ENCODE measurements at regions not wholly inside any gene's neighbourhood (a gene's known extent, or its start where the extent isn't known, plus 50 kb on each side); places are given as distances from the start of the nearest gene placed in this dataset.
A peak's percentile ranks its signal among the peaks of the same experiment; 100 is the strongest.

DNA sequence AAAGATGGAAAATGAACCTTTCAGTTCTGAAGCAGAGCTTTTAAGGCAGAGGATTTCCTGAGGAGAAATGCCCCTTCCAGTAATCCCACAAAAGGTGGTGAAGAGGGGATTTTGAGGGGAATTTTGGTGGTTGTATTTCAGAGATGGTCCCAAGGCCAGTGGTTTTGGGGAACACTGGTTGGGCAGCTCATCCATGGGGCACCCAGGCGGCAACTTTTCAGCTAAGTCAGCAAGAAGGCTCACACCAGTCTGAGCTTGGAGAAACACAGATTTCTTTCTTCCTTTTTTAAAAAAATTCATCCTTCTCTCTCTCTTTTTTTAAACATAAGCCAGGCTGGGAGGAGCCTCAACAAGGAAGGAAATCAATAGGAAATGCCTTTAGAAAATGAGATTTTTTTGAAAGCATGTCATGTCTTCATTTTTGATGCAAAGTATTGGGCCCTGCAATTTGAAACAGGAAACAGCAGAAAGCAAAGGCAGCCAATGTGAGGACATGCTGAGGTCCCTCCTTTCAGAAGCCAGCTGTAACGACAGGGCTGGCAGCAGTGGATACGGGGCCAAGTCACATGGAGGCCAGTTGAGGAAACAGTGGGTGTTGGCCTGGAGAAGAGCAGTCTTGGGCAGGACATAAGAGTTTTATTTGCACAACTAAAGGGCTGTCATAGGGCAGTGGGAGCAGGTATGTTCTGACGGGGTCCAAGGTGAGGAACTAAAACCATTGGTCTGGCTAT is 155.3 kb upstream of the KLF4 start:
- Histone ChIP-seq H3K9ac (replicated peaks; ENCODE audit: extremely low read depth, insufficient read depth, low read length) (no peak overlapping the region), H3K4me1 (ENCODE audit: control insufficient read depth, extremely low read depth, insufficient read depth, low read length) (peaks cover 10% of the 10 kb centered on the region), H4K20me1 (replicated peaks; ENCODE audit: control insufficient read depth, extremely low read depth, insufficient read depth, low read length) (no peaks in the 10 kb centered on the region), H3K9me3 (replicated peaks; ENCODE audit: control insufficient read depth, insufficient read depth, low read length) (no peaks in the 10 kb centered on the region), H3K36me3 (ENCODE audit: control insufficient read depth in 2 of 2, extremely low read depth in 1 of 2, insufficient read depth in 2 of 2, low read length in 2 of 2) (no peaks in the 10 kb centered on the region), H3K9me1 (replicated peaks; ENCODE audit: control insufficient read depth, extremely low read depth, insufficient read depth, low read length) (no peaks in the 10 kb centered on the region), H3K27me3 (ENCODE audit: control insufficient read depth in 2 of 2, insufficient read depth in 2 of 2, low read length in 2 of 2) (peaks cover 0 to 1% of the 10 kb centered on the region in 2 experiments), H3K79me2 (ENCODE audit: control insufficient read depth, insufficient read depth, low read length) (no peaks in the 10 kb centered on the region), H3K27ac (ENCODE audit: insufficient read depth, low read depth, low read length) (peak overlapping the region; percentile 6), H3K4me2 (ENCODE audit: insufficient read depth, low read length) (peak overlapping the region; percentile 15), H3K4me3 (replicated peaks in 1 of 3; ENCODE audit: insufficient read depth in 1 of 3, low read depth in 1 of 3, low read length in 3 of 3) (no peak overlapping the region), H2AFZ (ENCODE audit: low read depth, low read length) (peak overlapping the region; percentile 8)
- DNase-seq (ENCODE audit: low read depth, low spot score), result peak; percentile 86
- ChIA-PET POLR2A (no interaction called here), CTCF (no interaction called here)
- peak; percentile 91 for FAIRE-seq
- intact Hi-C loops (cut with micrococcal nuclease), result loop anchor here (1.0 to 2.0 kb wide), 4 partner anchors 8 to 408 kb away; no protein-coding TSS in a partner anchor
- dilution Hi-C loops (cut with MboI; ENCODE audit: extremely low pct_ligation_motif_present, low sequenced_read_pairs), result no loop called here
- no TSS peak for BruUV-seq (replicated peaks)
- TF ChIP-seq JUN (IDR thresholded peaks at IDR 0.05; ENCODE audit: borderline replicate concordance, insufficient read depth, insufficient read length, low read depth) (peak; percentile 30), GATA2 (IDR thresholded peaks at IDR 0.05; ENCODE audit: insufficient read depth, insufficient read length, low read depth, low read length) (no peak)
- TF ChIP-seq, protein P1, sequence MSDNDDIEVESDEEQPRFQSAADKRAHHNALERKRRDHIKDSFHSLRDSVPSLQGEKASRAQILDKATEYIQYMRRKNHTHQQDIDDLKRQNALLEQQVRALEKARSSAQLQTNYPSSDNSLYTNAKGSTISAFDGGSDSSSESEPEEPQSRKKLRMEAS (IDR thresholded peaks at IDR 0.05; ENCODE audit: insufficient read depth, insufficient read length), result peak; percentile 73

DNA sequence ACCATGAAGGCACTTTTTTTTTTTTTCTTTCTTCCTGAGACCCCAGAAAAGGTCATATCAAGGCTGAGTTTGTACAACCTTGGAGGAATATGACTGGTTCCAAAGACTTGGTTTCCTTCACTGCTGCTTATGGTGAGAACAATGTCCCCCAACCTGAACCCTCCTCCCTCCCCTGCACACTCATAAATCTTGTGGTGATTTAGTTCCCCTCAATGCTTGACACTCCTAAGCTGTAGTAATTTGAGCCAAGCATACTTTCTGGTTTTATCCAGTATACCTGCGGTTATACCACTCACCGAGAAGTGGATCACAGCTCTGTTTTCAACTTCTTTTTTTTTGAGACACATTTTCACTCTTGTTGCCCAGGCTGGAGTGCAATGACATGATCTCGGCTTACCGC is 149.9 kb upstream of the KLF4 start:
- dilution Hi-C loops (cut with MboI; ENCODE audit: extremely low pct_ligation_motif_present, low sequenced_read_pairs) (no loop called here), intact Hi-C loops (cut with micrococcal nuclease) (loop anchor here (2.0 to 10.0 kb wide), 2 partner anchors 417 to 635 kb away; no protein-coding TSS in a partner anchor)
- Histone ChIP-seq H3K27ac (ENCODE audit: insufficient read depth, low read depth, low read length) (peak overlapping the region; percentile 91), H4K20me1 (replicated peaks; ENCODE audit: control insufficient read depth, extremely low read depth, insufficient read depth, low read length) (no peaks in the 10 kb centered on the region), H2AFZ (ENCODE audit: low read depth, low read length) (no peak overlapping the region), H3K4me1 (ENCODE audit: control insufficient read depth, extremely low read depth, insufficient read depth, low read length) (peaks cover 14% of the 10 kb centered on the region), H3K9me1 (replicated peaks; ENCODE audit: control insufficient read depth, extremely low read depth, insufficient read depth, low read length) (no peaks in the 10 kb centered on the region), H3K4me3 (replicated peaks in 1 of 3; ENCODE audit: insufficient read depth in 1 of 3, low read depth in 1 of 3, low read length in 3 of 3) (no peak overlapping the region), H3K9ac (replicated peaks; ENCODE audit: extremely low read depth, insufficient read depth, low read length) (no peak overlapping the region), H3K27me3 (ENCODE audit: control insufficient read depth in 2 of 2, insufficient read depth in 2 of 2, low read length in 2 of 2) (no peaks in the 10 kb centered on the region), H3K9me3 (replicated peaks; ENCODE audit: control insufficient read depth, insufficient read depth, low read length) (no peaks in the 10 kb centered on the region), H3K36me3 (ENCODE audit: control insufficient read depth in 2 of 2, extremely low read depth in 1 of 2, insufficient read depth in 2 of 2, low read length in 2 of 2) (no peaks in the 10 kb centered on the region), H3K4me2 (ENCODE audit: insufficient read depth, low read length) (no peak overlapping the region), H3K79me2 (ENCODE audit: control insufficient read depth, insufficient read depth, low read length) (no peaks in the 10 kb centered on the region)
- ChIA-PET POLR2A (interaction anchor here (0.6 to 1.0 kb wide), 3 partner anchors 72 to 1458 kb away, joined by 3 to 7 read pairs (median 4); no protein-coding TSS in a partner anchor), CTCF (interaction anchor here (0.7 kb wide), 1 partner anchor 8 kb away, joined by 3 read pairs; no protein-coding TSS in a partner anchor)
- no peak for FAIRE-seq
- TF ChIP-seq MYC (IDR thresholded peaks at IDR 0.05; ENCODE audit: low read depth, low read length), result no peak
- TF ChIP-seq, protein P1 (IDR thresholded peaks at IDR 0.05; ENCODE audit: insufficient read depth, insufficient read length), result no peak
- no peak for TF ChIP-seq FOS (IDR thresholded peaks at IDR 0.05; ENCODE audit: borderline replicate concordance, insufficient read depth, low read length)
- TF ChIP-seq, protein P2, sequence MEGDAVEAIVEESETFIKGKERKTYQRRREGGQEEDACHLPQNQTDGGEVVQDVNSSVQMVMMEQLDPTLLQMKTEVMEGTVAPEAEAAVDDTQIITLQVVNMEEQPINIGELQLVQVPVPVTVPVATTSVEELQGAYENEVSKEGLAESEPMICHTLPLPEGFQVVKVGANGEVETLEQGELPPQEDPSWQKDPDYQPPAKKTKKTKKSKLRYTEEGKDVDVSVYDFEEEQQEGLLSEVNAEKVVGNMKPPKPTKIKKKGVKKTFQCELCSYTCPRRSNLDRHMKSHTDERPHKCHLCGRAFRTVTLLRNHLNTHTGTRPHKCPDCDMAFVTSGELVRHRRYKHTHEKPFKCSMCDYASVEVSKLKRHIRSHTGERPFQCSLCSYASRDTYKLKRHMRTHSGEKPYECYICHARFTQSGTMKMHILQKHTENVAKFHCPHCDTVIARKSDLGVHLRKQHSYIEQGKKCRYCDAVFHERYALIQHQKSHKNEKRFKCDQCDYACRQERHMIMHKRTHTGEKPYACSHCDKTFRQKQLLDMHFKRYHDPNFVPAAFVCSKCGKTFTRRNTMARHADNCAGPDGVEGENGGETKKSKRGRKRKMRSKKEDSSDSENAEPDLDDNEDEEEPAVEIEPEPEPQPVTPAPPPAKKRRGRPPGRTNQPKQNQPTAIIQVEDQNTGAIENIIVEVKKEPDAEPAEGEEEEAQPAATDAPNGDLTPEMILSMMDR (IDR thresholded peaks at IDR 0.05; ENCODE audit: extremely low read depth in 1 of 2, insufficient read depth in 1 of 2, low read depth in 1 of 2, low read length in 2 of 2), result no peak
- no peak for TF ChIP-seq GATA2 (IDR thresholded peaks at IDR 0.05; ENCODE audit: insufficient read depth, insufficient read length, low read depth, low read length)
- no peak for TF ChIP-seq POLR2AphosphoS5 (IDR thresholded peaks at IDR 0.05; ENCODE audit: insufficient read depth, low read depth, low read length)
- no peak for TF ChIP-seq POLR2A (IDR thresholded peaks at IDR 0.05; ENCODE audit: low read depth, low read length)
- no peak for TF ChIP-seq EZH2 (IDR thresholded peaks at IDR 0.05; ENCODE audit: borderline replicate concordance, low read depth, low read length, severe bottlenecking)
- TF ChIP-seq JUN (IDR thresholded peaks at IDR 0.05; ENCODE audit: borderline replicate concordance, insufficient read depth, insufficient read length, low read depth), result no peak
- BruUV-seq (replicated peaks), result no TSS peak
- DNase-seq (ENCODE audit: low read depth, low spot score), result peak; percentile 25

Data from endothelial cell of umbilical vein (primary cell).